GM12872 (cell line): ENCODE measurements at regions not wholly inside any gene's neighbourhood (a gene's known extent, or its start where the extent isn't known, plus 50 kb on each side); places are given as distances from the start of the nearest gene placed in this dataset.

Experiments used
- TF ChIP-seq, protein P1 (sequence below): IDR thresholded peaks from 3 replicates; pipeline ENCODE4 v1.5.1; 2011; ENCODE audit warnings: low read depth, mild to moderate bottlenecking, low read length, moderate library complexity; ENCODE audit not compliant: insufficient read depth

DNA sequence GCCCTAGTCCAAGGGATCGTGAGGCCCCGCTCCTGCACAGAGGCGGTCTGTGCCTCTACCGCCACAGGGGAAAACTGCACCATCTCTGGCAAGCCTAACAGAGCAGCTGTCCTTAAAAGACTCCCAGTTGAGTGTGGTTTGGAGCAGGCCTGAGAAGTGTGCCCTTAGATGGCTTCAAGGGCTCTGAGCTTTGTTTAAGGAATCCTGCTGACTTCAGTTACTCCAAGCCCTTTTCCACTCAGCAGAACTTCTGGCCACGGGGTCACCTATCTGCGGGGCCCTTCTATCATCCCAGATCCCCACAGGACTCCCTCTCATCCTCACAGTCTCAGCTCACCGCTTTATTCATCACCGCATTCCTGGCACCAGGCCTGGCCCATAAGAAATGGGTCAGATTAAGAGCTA lies 131.5 kb downstream of the CCDC74A start:
- TF ChIP-seq, protein P1, sequence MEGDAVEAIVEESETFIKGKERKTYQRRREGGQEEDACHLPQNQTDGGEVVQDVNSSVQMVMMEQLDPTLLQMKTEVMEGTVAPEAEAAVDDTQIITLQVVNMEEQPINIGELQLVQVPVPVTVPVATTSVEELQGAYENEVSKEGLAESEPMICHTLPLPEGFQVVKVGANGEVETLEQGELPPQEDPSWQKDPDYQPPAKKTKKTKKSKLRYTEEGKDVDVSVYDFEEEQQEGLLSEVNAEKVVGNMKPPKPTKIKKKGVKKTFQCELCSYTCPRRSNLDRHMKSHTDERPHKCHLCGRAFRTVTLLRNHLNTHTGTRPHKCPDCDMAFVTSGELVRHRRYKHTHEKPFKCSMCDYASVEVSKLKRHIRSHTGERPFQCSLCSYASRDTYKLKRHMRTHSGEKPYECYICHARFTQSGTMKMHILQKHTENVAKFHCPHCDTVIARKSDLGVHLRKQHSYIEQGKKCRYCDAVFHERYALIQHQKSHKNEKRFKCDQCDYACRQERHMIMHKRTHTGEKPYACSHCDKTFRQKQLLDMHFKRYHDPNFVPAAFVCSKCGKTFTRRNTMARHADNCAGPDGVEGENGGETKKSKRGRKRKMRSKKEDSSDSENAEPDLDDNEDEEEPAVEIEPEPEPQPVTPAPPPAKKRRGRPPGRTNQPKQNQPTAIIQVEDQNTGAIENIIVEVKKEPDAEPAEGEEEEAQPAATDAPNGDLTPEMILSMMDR, result no peak

DNA sequence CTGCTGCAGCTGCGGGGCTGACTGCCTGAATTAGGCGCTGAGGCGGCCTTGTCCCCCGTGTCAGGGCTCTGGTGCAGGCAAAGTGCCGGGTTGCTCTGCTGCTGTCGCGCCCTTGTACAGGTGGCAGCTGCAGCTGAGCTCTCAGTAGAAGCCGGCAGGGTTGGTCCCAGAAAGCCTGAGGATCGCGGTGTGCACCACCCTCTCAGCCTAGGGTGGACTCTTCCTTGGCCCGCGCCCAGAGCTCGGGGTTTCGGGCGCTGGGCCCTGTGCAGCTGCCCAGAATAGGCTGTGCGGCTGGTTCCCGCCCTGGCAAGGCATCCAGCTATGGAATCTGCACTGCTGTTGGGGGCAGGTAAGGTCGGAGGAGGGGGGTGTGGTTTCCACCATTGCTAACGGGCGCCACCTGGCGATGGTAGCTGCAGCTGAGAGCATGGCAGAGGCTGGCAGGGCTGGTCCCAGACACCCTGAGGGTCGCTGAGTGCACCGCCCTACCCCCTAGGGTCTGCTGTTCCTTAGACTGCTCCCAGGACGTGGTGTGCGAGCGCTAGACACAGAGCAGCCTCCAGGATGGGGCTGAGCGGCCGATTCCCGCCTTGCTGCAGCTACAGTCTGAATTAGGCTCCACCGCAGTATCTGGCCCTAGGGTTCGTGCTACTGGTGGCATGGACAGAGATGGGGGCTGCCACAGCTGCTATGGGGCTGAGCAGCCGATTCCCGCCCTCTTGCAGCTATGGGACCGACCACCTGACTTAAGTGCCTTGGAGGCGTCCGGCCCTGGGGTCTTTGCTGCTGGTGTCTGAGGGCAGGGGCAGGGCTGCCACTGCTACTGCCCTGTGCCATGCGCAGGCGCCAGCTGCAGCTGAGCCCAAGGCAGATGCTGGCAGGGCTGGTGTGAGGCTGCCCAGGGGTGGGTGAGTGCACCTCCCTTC lies 145.0 kb downstream of the CCDC74A start:
- TF ChIP-seq, protein P1, result peak; percentile 71

GRCh38 chr2:131673400-131674173 lies 145.9 kb downstream of the CCDC74A start:
- TF ChIP-seq, protein P1, result peak; percentile 83

DNA sequence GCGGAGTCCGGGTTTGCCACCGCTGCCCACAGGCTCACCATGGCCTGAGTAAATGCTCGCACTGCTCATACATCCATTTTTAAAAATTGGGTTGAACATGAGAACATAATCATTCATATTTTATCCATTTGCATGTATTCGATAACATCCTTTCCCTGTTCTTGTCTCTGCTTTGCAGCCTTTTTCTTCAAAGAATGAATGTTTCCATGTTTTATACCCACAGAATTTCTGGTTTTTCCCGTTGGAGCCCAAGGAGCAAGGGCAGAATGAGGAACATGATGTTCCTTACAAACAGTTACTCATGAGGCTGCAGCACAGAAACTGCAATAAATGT lies 146.5 kb downstream of the CCDC74A start:
- TF ChIP-seq, protein P1, result no peak

- TF ChIP-seq, protein P1, result peak; percentile 26; the same call in 1 of the 3 replicates
Measured at GRCh38 chr2:131682122-131682944, 154.6 kb downstream of the CCDC74A start.

GRCh38 chr2:131724019-131724418 lies 196.3 kb downstream of the CCDC74A start:
- TF ChIP-seq, protein P1, result no peak
